NCI-H1436 (cell line): ENCODE measurements at regions not wholly inside any gene's neighbourhood (a gene's known extent, or its start where the extent isn't known, plus 50 kb on each side); places are given as distances from the start of the nearest gene placed in this dataset.
"Not testable (repeated sequence)": the region's sequence is repeated elsewhere in the genome, so short reads cannot be mapped to it uniquely, and the experiment has no call there.

Experiments used
- DNase-seq: peaks from one replicate; lab custom pipeline; 2025; lab: John Stamatoyannopoulos, UW

DNA sequence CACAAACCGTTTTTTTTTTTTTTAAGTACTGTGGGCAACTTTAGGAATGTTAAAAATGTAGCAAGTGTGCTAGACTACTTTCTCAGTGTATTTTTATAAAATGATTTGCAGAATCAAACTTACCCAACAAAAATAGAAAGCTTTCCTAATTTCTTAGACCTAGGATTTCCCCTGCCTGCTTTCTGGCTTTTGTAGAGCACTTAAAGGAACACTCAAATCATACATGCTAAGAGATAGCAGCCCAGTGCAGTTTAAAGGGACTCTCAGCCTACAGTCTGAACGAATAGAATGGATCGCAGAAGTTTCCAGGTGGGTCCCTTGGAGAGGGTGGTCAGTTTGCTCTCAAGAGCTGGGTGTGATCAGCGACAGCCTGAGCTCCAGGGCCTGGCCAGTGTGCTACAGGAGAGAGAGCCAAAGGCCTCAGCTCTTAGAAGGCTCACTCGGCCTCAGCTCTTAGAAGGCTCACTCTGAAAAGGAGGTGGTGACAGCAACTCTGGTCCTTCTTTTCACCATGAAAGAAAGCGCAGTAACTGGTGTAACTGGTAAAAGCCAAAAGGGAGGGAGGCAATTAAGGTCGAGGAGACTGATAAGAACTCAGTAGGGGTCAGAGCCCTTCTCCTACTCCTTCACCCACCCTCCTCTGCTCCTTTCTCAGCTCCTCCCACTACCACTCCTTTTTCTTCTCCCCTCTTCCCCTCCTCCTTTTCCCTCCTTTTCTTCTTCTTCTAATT lies 142.4 kb downstream of the ZFP64 start:
- DNase-seq: no peak

- DNase-seq: no peak
Observed at GRCh38 chr20:52047811-52048764, 143.5 kb downstream of the ZFP64 start.

DNA sequence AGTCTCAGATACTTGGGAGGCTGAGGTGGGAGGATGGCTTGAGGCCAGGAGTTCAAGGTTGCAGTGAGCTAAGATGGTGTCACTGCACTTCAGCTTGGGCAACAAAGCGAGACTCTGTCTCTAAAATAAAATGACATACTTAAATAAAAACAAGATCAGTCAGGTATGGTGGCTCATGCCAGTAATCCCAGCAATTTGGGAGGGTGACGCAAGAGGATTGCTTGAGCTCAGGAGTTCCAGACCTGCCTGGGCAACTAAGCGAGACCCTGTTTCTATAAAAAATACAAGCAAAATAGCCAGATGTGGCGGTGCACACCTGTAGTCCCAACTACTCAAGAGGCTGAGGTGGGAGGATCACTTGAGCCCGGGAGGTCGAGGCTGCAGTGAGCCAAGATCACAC lies 149.6 kb downstream of the ZFP64 start:
- DNase-seq: no peak

DNA sequence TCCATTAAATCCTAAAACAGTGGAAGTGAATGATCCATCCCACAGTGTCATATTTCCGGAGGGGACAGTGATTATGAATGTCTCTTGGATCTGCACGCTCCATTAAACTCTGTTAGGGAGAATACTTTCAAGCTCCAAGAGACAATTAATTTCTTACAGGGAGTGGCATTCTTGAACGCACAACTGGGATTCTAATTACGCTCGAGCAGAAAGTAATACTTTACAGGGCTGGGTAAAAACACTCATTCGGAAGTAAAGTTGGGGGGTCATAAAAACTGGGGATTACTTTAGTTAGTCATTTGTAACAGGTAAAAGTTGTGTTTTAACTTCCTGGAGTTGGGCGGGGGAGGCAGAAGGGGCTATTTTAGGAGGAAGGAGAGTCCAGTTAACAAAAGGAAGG lies 151.8 kb downstream of the ZFP64 start:
- no peak for DNase-seq

- not testable (repeated sequence) for DNase-seq
Observed at GRCh38 chr20:52038632-52039031, 152.9 kb downstream of the ZFP64 start.

DNA sequence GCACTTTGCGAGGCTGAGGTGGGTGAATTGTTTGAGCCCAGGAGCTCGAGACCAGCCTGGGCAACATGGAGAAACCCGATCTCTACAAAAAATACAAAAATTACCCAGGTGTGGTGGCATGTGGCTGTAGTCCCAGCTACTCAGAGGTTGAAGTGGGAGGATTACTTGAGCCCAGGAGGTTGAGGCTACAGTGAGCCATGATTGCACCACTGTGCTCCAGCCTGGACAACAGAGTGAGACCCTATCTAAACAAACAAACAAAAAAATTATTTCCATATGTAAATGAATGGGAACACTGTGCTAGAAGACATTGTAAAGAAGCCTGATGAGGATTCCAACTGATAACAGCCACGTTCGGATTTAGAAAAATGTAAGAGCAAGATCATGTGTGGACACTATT lies 154.2 kb downstream of the ZFP64 start:
- no peak for DNase-seq

DNA sequence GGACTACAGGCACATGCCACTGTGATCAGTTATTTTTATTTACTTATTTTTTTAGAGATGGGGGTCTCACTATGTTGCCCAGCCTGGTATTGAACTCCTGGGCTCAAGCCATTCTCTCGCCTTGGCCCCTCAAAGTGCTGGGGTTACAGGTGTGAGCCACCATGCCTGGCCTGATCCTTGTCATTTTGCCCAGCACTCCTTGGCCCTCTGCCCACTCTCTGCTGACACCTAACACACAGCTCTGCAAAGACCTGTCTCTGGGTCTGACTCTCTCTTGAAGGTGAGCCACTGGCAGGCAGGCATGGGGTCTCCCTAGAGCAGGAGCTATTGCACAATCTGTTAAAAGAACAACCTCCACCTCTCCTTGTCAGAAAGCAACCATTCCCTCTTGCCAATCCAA lies 155.6 kb downstream of the ZFP64 start:
- DNase-seq: no peak

DNA sequence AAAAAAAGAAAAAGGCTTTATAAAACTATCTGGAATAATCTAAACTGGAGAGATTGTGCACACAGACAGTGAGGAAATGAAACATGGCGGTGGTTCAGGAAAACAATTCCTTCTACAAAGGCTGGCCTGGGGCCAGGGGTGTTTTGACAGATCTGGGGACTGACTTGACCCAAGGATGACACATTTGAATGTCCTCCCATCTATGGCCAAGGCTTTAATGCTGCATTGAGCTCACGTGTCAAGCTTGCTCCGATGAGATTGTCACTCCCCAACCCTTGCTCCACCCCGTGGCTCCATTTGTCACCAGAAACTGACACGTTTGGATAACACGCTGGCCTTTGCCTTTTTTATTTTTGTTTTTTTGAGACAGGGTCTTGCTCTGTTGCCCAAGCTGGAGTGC lies 156.1 kb downstream of the ZFP64 start:
- DNase-seq: no peak

GRCh38 chr20:52034581-52034980 lies 157.0 kb downstream of the ZFP64 start:
- no peak for DNase-seq

GRCh38 chr20:52033313-52033712 lies 158.3 kb downstream of the ZFP64 start:
- DNase-seq: no peak

DNA sequence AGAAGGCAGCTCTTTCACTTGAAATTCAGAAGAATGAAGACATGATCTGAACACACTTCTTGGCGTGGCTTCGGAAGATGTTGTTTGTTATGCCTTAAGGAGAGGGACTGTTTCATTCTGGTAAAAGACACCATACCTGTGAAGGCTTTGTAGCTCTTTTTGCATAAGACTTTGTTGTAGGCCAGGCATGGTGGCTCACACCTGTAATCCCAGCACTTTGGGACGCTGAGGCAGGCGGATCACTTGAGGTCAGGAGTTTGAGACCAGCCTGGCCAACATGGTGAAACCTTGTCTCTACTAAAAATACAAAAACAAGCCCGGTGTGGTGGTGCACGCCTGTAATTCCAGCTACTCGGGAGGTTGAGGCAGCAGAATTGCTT lies 159.3 kb downstream of the ZFP64 start:
- DNase-seq: not testable (repeated sequence)

DNA sequence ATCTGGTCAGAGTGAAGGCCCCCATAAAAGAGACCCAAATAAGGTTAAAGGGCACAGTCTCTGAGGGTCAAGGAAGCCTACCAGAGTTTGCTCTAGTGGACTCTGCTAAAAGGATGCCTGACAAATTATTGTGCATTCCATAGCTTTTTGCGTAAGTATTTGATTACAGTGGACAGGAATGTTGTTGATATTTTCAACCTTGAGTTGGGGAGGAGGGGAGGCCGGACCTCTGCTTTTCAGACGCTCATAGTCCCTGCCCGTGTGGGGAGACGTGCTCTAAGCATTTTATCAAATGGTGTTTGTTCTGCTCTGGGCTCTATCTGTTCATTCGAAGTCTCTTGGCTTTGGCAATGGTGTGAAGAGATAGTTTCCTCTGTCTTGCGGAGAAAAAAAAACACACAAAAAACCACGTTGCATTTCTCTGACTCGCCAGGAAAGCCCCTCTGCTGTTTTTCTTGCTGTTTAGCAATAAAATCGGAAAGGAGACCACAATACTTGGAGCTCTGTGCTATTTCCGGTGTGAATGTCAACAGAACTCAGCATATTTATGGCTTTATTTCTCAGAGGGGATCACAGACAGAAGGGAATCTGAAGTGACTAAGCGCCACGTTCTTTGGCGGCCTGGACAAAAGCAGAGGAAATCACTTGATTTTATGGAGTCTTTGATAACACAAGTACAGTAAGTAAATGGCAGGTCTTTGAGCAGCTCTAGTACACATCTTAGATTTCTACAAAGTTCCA lies 159.8 kb downstream of the ZFP64 start:
- DNase-seq: no peak

GRCh38 chr20:52031206-52031562 lies 160.4 kb downstream of the ZFP64 start:
- DNase-seq: no peak

DNA sequence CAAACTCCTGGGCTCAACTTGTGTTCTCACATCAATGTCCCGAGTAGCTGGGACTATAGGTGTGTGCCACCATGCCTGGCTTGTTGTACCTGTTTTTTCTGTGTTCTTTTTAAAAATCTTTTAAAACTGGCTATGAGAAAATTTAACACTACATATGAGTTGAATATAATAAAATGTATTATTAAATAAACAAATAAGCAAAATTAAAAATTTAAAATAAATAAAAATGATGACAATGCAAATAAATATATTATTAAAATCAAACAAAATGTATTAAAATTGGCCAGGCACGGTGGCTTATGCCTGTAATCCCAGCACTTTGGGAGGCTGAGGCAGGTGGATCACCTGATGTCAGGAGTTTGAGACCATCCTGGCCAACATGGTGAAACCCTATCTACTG lies 162.4 kb downstream of the ZFP64 start:
- DNase-seq: not testable (repeated sequence)

- DNase-seq: no peak
Observed at GRCh38 chr20:52025938-52026337, 165.6 kb downstream of the ZFP64 start.

DNA sequence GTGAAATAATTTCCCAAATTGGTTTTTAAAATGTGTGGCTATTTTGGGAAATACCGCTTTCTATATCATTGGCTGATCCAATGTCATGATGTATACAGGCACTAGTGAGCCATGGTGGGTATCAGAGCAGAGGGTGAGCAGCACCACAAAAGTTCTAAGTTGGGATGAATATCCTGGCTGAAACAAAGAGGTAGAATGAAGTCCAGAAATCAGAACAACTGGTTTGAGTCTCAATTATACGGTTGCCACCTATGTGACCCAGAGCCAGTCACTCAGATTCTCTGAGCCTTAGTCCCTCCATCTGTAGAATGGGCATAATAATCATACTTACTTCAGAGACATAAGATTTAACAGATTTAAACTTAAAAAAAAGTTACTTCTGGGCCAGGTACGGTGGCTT lies 172.3 kb downstream of the ZFP64 start:
- no peak for DNase-seq

DNA sequence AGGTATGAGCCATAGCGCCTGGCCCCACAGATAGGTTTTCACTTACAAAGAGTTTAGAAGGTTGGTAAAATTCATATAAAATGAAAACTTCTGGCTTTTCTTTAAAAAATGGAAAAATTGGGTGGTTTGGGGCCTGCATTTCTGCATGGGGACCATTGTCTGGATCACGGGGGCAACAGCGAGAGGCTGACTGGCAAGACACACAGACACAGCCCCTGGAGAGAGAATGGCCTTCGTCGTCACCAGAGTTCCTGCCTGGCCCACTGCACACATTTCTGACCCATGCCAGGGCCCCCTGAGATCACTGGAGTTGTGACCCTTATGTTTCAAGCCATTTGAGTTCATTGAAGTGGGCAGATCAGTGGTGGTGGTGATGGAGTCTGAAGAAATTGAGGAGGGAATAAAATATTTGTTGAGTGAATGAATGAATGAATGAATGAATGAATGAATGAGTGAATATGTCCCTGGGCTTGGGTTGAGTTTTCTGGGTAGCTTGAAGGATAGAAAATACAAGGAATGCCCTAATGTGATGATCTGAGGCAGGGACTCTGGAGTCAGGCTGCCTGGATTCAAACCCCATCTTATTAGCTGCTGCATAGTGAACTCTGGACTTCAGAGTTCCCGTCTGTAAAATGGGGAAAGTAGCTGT lies 173.8 kb downstream of the ZFP64 start:
- no peak for DNase-seq

- no peak for DNase-seq
Observed at GRCh38 chr20:52016022-52016421, 175.6 kb downstream of the ZFP64 start.

GRCh38 chr20:52015155-52015554 lies 176.4 kb downstream of the ZFP64 start:
- no peak for DNase-seq

DNA sequence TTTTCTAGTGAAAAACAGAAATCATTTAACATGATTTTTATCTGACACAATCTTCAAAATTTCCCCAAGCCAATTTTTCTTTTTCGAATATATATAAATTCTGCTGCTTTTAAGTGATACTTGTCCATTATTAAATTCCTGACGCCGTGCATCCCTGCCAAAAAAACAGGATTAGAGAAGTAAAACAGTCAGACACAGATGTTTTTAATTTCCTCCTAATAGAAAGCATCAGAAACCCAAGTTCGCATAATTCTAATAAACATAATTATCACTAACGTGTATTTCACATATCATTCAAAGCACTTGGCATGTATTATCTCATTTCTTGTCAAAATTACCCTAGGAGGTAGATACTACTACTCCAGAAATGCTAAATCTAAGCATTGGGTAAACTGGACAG lies 179.5 kb downstream of the ZFP64 start:
- DNase-seq: no peak

- no peak for DNase-seq
Observed at GRCh38 chr20:52011093-52011492, 180.5 kb downstream of the ZFP64 start.

- no peak for DNase-seq
Observed at GRCh38 chr20:52010541-52010940, 181.0 kb downstream of the ZFP64 start.
